Ovary (tissue), 7 donors: ENCODE measurements at regions not wholly inside any gene's neighbourhood (a gene's known extent, or its start where the extent isn't known, plus 50 kb on each side); places are given as distances from the start of the nearest gene placed in this dataset.

Experiments used
- DNase-seq, 5 donors: peaks; one replicate each; pipeline ENCODE4 v3.0.0-alpha.2; 2019 to 2020
- H3K27ac ChIP-seq, 2 donors: fragments of 200-600 bp; one replicate each; pipeline versions ENCODE4 v1.5.1 to v1.8.0; 2019 to 2022
- H3K27me3 ChIP-seq: fragments of 200-600 bp; one replicate; pipeline ENCODE4 v1.8.0; 2022
- H3K36me3 ChIP-seq: fragments of 200-600 bp; sonication (generic); one replicate; pipeline ENCODE4 v1.5.1; 2019
- H3K4me1 ChIP-seq: one replicate; pipeline ENCODE4 v1.8.1; 2013; ENCODE audit warnings: mild to moderate bottlenecking, moderate library complexity; ENCODE audit not compliant: insufficient read depth
- H3K4me3 ChIP-seq: fragments of 200-600 bp; sonication (generic); one replicate; pipeline ENCODE4 v1.5.1; 2017
- H3K9me3 ChIP-seq, 2 donors: fragments of 200-600 bp in 1 of 2; sonication (generic) in 1 of 2; one replicate each; pipeline versions ENCODE4 v1.5.1 to v1.8.1; 2013 to 2019; ENCODE audit warnings: mild to moderate bottlenecking in 1 of 2, moderate library complexity in 1 of 2
- CTCF ChIP-seq, 3 donors: fragments of 450-650 bp in 2 of 3; fragments of 200-600 bp in 1 of 3; IDR thresholded peaks; one replicate each; pipeline versions ENCODE4 v1.5.1 to v1.8.0; 2016 to 2022; ENCODE audit warnings: antibody characterized with exemption in 3 of 3, mild to moderate bottlenecking in 1 of 3
- EP300 ChIP-seq: sonication (generic); formaldehyde crosslinking; IDR thresholded peaks from one replicate; pipeline ENCODE4 v1.6.1; 2017; ENCODE audit warnings: antibody characterized with exemption
- POLR2A ChIP-seq: fragments of 450-650 bp; IDR thresholded peaks from one replicate; pipeline ENCODE4 v1.6.1; 2017; ENCODE audit warnings: antibody characterized with exemption, mild to moderate bottlenecking, moderate library complexity
- WGBS, 3 donors: extraction: QIAGEN DNeasy Blood & Tissue Kit in 1 of 3; methylation state at CpG; one replicate each; pipeline versions ENCODE4 v1.1.5 to v1.1.7; 2013 to 2017; 5-methylcytosine and 5-hydroxymethylcytosine counted together
- intact Hi-C, 4 donors: fragments of 100-400 bp; cut with DNase I; formaldehyde crosslinking; loops; one replicate each; pipeline versions ENCODE4 v1.11.0 to v1.15.1; 2022 to 2023
- donor health status: DM: no; HTN: no; CAD: no; lungs with moderate emphysema.
- donor health status: DM: no; HTN: no; CAD: no.
- donor health status: Bipolar disorder and iron deficiency.
- donor health status: DM: no; HTN: no; CAD: no.
- donor health status: DM: yes; HTN: yes; CAD: no.

GRCh38 chr15:38702178-38702912 is 137.7 kb upstream of the RASGRP1 start:
- H3K27me3 ChIP-seq, result no peaks in the 10 kb centered on the region
- H3K4me1 ChIP-seq, result no peaks in the 10 kb centered on the region
- no peaks in the 10 kb centered on the region for H3K9me3 ChIP-seq
- H3K4me3 ChIP-seq, result no peak overlapping the region
- intact Hi-C loops, result loop anchor here in 2 of 4 donors (10.0 kb wide), 1 partner anchor 1052 kb away; no protein-coding TSS in a partner anchor
- no peaks in the 10 kb centered on the region for H3K36me3 ChIP-seq
- 64 to 76% (median 66%) methylated on average over 3 of the region's 3 CpGs for WGBS, 3 donors
- no peak for TF ChIP-seq CTCF (IDR thresholded peaks at IDR 0.05)
- no peak for TF ChIP-seq EP300
- TF ChIP-seq POLR2A, result no peak
- H3K27ac ChIP-seq, result no peak overlapping the region
- no peak for DNase-seq

GRCh38 chr15:38705436-38706219 is 141.0 kb upstream of the RASGRP1 start:
- WGBS, 3 donors, result 29 to 44% (median 38%) methylated on average over 11 of the region's 11 CpGs
- no peak for TF ChIP-seq POLR2A
- no peak for TF ChIP-seq CTCF (IDR thresholded peaks at IDR 0.05)
- TF ChIP-seq EP300, result no peak

GRCh38 chr15:38706956-38707355 is 142.3 kb upstream of the RASGRP1 start:
- no peaks in the 10 kb centered on the region for H3K27me3 ChIP-seq
- H3K4me3 ChIP-seq, result no peak overlapping the region
- H3K4me1 ChIP-seq, result no peaks in the 10 kb centered on the region
- DNase-seq, result no peak
- H3K36me3 ChIP-seq, result no peaks in the 10 kb centered on the region
- intact Hi-C loops, result loop anchor here in 3 of 4 donors (5.0 to 10.0 kb wide), 3 partner anchors 875 to 1050 kb away; partner anchors contain the start of gene THBS1 (in 1 of the 3)
- no peaks in the 10 kb centered on the region for H3K9me3 ChIP-seq
- TF ChIP-seq CTCF (IDR thresholded peaks at IDR 0.05) (no peak), POLR2A (no peak), EP300 (no peak)
- H3K27ac ChIP-seq, result no peak overlapping the region
- 72 to 81% (median 74%) methylated on average over 5 of the region's 5 CpGs for WGBS, 3 donors

More at GRCh38 chr15:38705436-38706219, 141.0 kb upstream of the RASGRP1 start:
- H3K27ac ChIP-seq, result no peak overlapping the region
- no peak for DNase-seq
- intact Hi-C loops, result loop anchor here in 3 of 4 donors (5.0 to 10.0 kb wide), 3 partner anchors 877 to 1052 kb away; partner anchors contain the start of gene THBS1 (in 1 of the 3)
- no peak overlapping the region for H3K4me3 ChIP-seq
- H3K36me3 ChIP-seq, result no peaks in the 10 kb centered on the region
- no peaks in the 10 kb centered on the region for H3K4me1 ChIP-seq
- H3K9me3 ChIP-seq, result no peaks in the 10 kb centered on the region
- H3K27me3 ChIP-seq, result no peaks in the 10 kb centered on the region

GRCh38 chr15:38707802-38708671 is 143.4 kb upstream of the RASGRP1 start:
- Histone ChIP-seq H3K4me3 (no peak overlapping the region), H3K27ac (no peak overlapping the region), H3K27me3 (no peaks in the 10 kb centered on the region), H3K4me1 (no peaks in the 10 kb centered on the region), H3K9me3 (no peaks in the 10 kb centered on the region), H3K36me3 (no peaks in the 10 kb centered on the region)
- intact Hi-C loops, result loop anchor here in 3 of 4 donors (5.0 to 10.0 kb wide), 3 partner anchors 874 to 1049 kb away; partner anchors contain the start of gene THBS1 (in 1 of the 3)
- WGBS, 3 donors, result 32 to 52% (median 40%) methylated on average over 8 of the region's 8 CpGs
- TF ChIP-seq EP300 (no peak), CTCF (IDR thresholded peaks at IDR 0.05) (peak in 2 of 3 donors; percentile 66 to 72)
- peak in 2 of 5 donors; percentile 22 to 42 for DNase-seq
